Pancreas (tissue), 10 donors: ENCODE measurements at regions not wholly inside any gene's neighbourhood (a gene's known extent, or its start where the extent isn't known, plus 50 kb on each side); places are given as distances from the start of the nearest gene placed in this dataset.

Source experiments
- ATAC-seq, 4 donors: fragments of 200-7000 bp; cut with Tn5 transposase; one replicate each; pipeline versions ENCODE4 v1.8.0 to v1.9.1; 2020; ENCODE audit warnings: mild to moderate bottlenecking in 4 of 4, moderate library complexity in 4 of 4
- DNase-seq, 6 donors: peaks; one replicate each; pipeline ENCODE4 v3.0.0-alpha.2; 2020
- FAIRE-seq: peaks from 2 replicates; lab custom pipeline; 2012; peaks lifted over from hg19 to GRCh38; lab: Jason Lieb, UNC
- H3K27ac ChIP-seq, 4 donors: fragments of 200-600 bp; sonication (generic); 1 replicate in 3 of 4; 2 replicates in 1 of 4; pipeline versions ENCODE4 v1.5.0 to v1.8.0; 2020
- H3K27me3 ChIP-seq, 4 donors: fragments of 200-600 bp; one replicate each; pipeline ENCODE4 v1.8.0; 2021
- H3K36me3 ChIP-seq, 3 donors: fragments of 200-600 bp; sonication (generic) in 1 of 3; one replicate each; pipeline versions ENCODE4 v1.5.0 to v1.8.0; 2020 to 2021
- H3K4me1 ChIP-seq, 3 donors: fragments of 200-600 bp; one replicate each; pipeline ENCODE4 v1.8.0; 2021
- H3K4me3 ChIP-seq, 4 donors: fragments of 200-600 bp; sonication (generic) in 2 of 4; one replicate each; pipeline versions ENCODE4 v1.5.0 to v1.8.0; 2020 to 2021
- H3K9me3 ChIP-seq, 4 donors: fragments of 200-600 bp; one replicate each; pipeline ENCODE4 v1.8.0; 2021
- WGBS, 2 donors: extraction: QIAGEN DNeasy Blood & Tissue Kit; methylation state at CpG; one replicate each; pipeline ENCODE4 v1.1.7; 2013; 5-methylcytosine and 5-hydroxymethylcytosine counted together
- intact Hi-C, 3 donors: fragments of 100-400 bp; cut with DNase I; formaldehyde crosslinking; loops; one replicate each; pipeline versions ENCODE4 v1.11.1 to v1.14.2; 2022
- TF ChIP-seq, protein P1 (sequence below), 4 donors: fragments of 200-600 bp; sonication (generic) in 3 of 4; IDR thresholded peaks; one replicate each; pipeline versions ENCODE4 v1.5.0 to v1.8.0; 2021; ENCODE audit warnings: antibody characterized with exemption in 4 of 4
- donor health status: healthy with polysubstance abuse.
- donor health status: DM: no; HTN: no; CAD: no; lungs with moderate emphysema.
- donor health status: DM: no; HTN: no; CAD: no.
- donor health status: control.
- donor health status: control.
- donor health status: Bipolar disorder and iron deficiency.
- donor health status: DM: yes; HTN: yes; CAD: no.
- donor health status: DM: no; HTN: no; CAD: no.
- donor health status: DM: no; HTN: no; CAD: no.
- donor health status: DM: yes; HTN: yes; CAD: no.

DNA sequence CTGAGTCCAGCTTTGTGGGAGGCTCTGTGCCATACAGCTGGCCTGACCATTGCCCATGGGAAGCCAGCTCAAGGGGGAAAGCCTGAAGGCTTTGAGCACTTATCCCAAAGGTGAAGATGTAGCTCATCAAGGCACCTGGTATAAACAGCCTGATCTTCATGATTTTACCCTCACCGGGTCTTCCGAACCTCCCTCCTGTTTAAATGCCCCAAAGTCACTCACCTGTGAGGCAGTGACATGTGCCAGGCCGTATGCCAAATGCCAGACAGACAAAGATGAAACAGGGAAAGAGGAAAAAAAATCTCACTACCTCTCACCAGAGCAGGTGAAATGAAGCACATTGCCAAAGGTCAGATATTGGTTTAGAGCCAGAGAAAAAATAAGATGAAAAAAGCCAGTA lies 62.8 kb upstream of the ITSN2 start:
- TF ChIP-seq, protein P1, sequence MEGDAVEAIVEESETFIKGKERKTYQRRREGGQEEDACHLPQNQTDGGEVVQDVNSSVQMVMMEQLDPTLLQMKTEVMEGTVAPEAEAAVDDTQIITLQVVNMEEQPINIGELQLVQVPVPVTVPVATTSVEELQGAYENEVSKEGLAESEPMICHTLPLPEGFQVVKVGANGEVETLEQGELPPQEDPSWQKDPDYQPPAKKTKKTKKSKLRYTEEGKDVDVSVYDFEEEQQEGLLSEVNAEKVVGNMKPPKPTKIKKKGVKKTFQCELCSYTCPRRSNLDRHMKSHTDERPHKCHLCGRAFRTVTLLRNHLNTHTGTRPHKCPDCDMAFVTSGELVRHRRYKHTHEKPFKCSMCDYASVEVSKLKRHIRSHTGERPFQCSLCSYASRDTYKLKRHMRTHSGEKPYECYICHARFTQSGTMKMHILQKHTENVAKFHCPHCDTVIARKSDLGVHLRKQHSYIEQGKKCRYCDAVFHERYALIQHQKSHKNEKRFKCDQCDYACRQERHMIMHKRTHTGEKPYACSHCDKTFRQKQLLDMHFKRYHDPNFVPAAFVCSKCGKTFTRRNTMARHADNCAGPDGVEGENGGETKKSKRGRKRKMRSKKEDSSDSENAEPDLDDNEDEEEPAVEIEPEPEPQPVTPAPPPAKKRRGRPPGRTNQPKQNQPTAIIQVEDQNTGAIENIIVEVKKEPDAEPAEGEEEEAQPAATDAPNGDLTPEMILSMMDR (IDR thresholded peaks at IDR 0.05), result no peak
- H3K9me3 ChIP-seq, result no peaks in the 10 kb centered on the region
- FAIRE-seq (no peak), ATAC-seq (no peak), DNase-seq (no peak)
- H3K36me3 ChIP-seq, result no peaks in the 10 kb centered on the region
- intact Hi-C loops, result loop anchor here in 1 of 3 donors (5.0 kb wide), 1 partner anchor 404 kb away; no protein-coding TSS in a partner anchor
- no peak overlapping the region for H3K4me3 ChIP-seq
- H3K27ac ChIP-seq, result no peak overlapping the region
- no peaks in the 10 kb centered on the region for H3K4me1 ChIP-seq
- WGBS, 2 donors, result 64 to 70% methylated on average over 3 of the region's 3 CpGs
- no peaks in the 10 kb centered on the region for H3K27me3 ChIP-seq

DNA sequence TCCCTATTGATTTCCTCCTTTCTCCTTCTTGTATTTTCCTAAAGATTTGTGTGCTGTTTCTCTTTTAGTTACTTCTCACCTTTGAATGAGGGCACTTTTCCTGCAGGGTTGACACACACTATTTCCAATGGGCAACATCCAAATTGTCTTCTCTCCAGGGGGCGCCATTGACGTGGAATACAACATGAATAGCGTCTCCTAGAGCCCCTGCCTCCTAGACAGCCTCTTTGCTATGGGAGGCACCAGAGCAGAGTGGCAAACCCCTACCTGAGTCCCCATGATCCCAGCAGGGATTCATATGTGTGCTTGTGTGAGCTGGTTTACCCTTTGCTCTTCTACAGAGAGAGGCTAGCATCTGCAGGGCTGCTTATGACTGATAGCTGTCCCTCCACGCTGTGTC lies 61.3 kb upstream of the ITSN2 start:
- no peaks in the 10 kb centered on the region for H3K36me3 ChIP-seq
- no peaks in the 10 kb centered on the region for H3K9me3 ChIP-seq
- FAIRE-seq (no peak), ATAC-seq (peak; percentile 50 to 87 (median 78)), DNase-seq (peak in 3 of 6 donors; percentile 22 to 55 (median 54))
- H3K27ac ChIP-seq, result no peak overlapping the region
- no peaks in the 10 kb centered on the region for H3K4me1 ChIP-seq
- no peak overlapping the region for H3K4me3 ChIP-seq
- WGBS, 2 donors, result 26 to 29% methylated on average over 4 of the region's 4 CpGs
- TF ChIP-seq, protein P1 (IDR thresholded peaks at IDR 0.05), result peak in 2 of 4 donors; percentile 17 to 24
- no peaks in the 10 kb centered on the region for H3K27me3 ChIP-seq
- intact Hi-C loops, result loop anchor here in 1 of 3 donors (5.0 kb wide), 1 partner anchor 406 kb away; no protein-coding TSS in a partner anchor

GRCh38 chr2:24420373-24420772 lies 60.0 kb upstream of the ITSN2 start:
- FAIRE-seq (no peak), ATAC-seq (no peak), DNase-seq (no peak)
- intact Hi-C loops, result loop anchor here in 1 of 3 donors (5.0 kb wide), 1 partner anchor 407 kb away; no protein-coding TSS in a partner anchor
- no peaks in the 10 kb centered on the region for H3K27me3 ChIP-seq
- no peaks in the 10 kb centered on the region for H3K9me3 ChIP-seq
- no peaks in the 10 kb centered on the region for H3K4me1 ChIP-seq
- whole genome bisulfite sequencing, 2 donors, result 47 to 50% methylated on average over 1 of the region's 1 CpG
- no peaks in the 10 kb centered on the region for H3K36me3 ChIP-seq
- TF ChIP-seq, protein P1 (IDR thresholded peaks at IDR 0.05), result no peak
- no peak overlapping the region for H3K4me3 ChIP-seq
- no peak overlapping the region for H3K27ac ChIP-seq

- H3K9me3 ChIP-seq, result no peaks in the 10 kb centered on the region
- intact Hi-C loops, result loop anchor here in 1 of 3 donors (10.0 kb wide), 1 partner anchor 716 kb away; no protein-coding TSS in a partner anchor
- no peak for FAIRE-seq
- no peaks in the 10 kb centered on the region for H3K4me1 ChIP-seq
- H3K27ac ChIP-seq, result no peak overlapping the region
- no peaks in the 10 kb centered on the region for H3K36me3 ChIP-seq
- 81 to 86% methylated on average over 2 of the region's 2 CpGs for WGBS, 2 donors
- no peak for ATAC-seq
- TF ChIP-seq, protein P1 (IDR thresholded peaks at IDR 0.05), result no peak
- no peak for DNase-seq
- H3K27me3 ChIP-seq, result no peaks in the 10 kb centered on the region
- no peak overlapping the region for H3K4me3 ChIP-seq
These were observed 58.0 kb upstream of the ITSN2 start for GRCh38 chr2:24418166-24418841.

DNA sequence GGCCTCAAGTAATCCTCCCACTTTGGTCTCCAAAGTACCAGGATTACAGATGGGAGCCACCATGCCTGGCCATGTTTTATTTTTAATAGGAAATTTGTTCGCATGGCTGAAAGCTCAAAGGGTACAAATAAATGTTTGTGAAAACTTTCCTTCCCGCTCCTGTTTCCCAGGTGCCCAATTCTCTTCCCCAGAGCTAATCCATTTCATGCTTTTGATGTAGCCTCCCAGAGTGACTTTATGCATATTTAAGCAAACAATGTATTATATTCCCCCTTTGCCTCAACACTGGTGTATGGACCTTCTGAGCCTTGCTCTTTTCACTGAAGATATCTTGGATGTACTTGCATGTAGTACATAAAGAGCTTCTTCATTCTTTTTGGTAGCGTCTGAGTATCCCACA lies 52.5 kb upstream of the ITSN2 start:
- 91 to 98% methylated on average over 3 of the region's 3 CpGs for WGBS, 2 donors
- FAIRE-seq (no peak), ATAC-seq (no peak), DNase-seq (no peak)
- Histone ChIP-seq H3K9me3 (no peaks in the 10 kb centered on the region), H3K27ac (no peak overlapping the region), H3K27me3 (no peaks in the 10 kb centered on the region), H3K36me3 (no peaks in the 10 kb centered on the region), H3K4me3 (no peak overlapping the region), H3K4me1 (no peaks in the 10 kb centered on the region)
- TF ChIP-seq, protein P1 (IDR thresholded peaks at IDR 0.05), result no peak
- intact Hi-C loops, result loop anchor here in 1 of 3 donors (10.0 kb wide), 1 partner anchor 722 kb away; no protein-coding TSS in a partner anchor
